HepG2 (cell line): ENCODE measurements at regions not wholly inside any gene's neighbourhood (a gene's known extent, or its start where the extent isn't known, plus 50 kb on each side); places are given as distances from the start of the nearest gene placed in this dataset.

ENCODE experiments used
- ATAC-seq: fragments of 200-7000 bp; cut with Tn5 transposase; 3 replicates; pipeline ENCODE4 v1.9.1; 2020; ENCODE audit warnings: mild to moderate bottlenecking, moderate library complexity
- BruUV-seq: library from RNA; stranded (reverse); fragments of 400-500 nt; replicated peaks from 2 replicates; lab custom pipeline; 2021; lab: Mats Ljungman, UMichigan
- CTCF ChIA-PET: fragments of 300-600 bp; formaldehyde crosslinking; extraction: SDS; loops from one replicate; lab custom pipeline; 2021; ENCODE audit warnings: low total read pairs, inconsistent platforms, low intra/inter-chr PET ratio; lab: Yijun Ruan, JAX
- POLR2A ChIA-PET: fragments of 350-600 bp; sonication (Branson Sonifier 250); formaldehyde crosslinking; loops from one replicate; lab custom pipeline; 2020; ENCODE audit warnings: antibody characterized with exemption, inconsistent platforms; lab: Yijun Ruan, JAX
- DNase-seq: peaks from one replicate; pipeline ENCODE4 v3.0.0-alpha.2; 2015; ENCODE audit warnings: low spot score
- FAIRE-seq: peaks from 3 replicates; lab custom pipeline; 2011; peaks lifted over from hg19 to GRCh38; lab: Jason Lieb, UNC
- H2AFZ ChIP-seq: one replicate; pipeline ENCODE4 v1.6.1; 2011; ENCODE audit warnings: low read length, inconsistent platforms
- H3K27ac ChIP-seq: fragments of 300-600 bp; 3 replicates; pipeline ENCODE4 v1.8.0; 2011; ENCODE audit warnings: mixed run types, mild to moderate bottlenecking, mixed read lengths, low read length, inconsistent platforms; ENCODE audit not compliant: insufficient read depth; ENCODE audit errors: extremely low read length
- H3K27me3 ChIP-seq, 2 experiments: fragments of 200-600 bp in 1 of 2; 2 replicates in 1 of 2; 3 replicates in 1 of 2; pipeline versions ENCODE4 v1.6.0 to v1.8.0; 2011; ENCODE audit warnings: low read length in 2 of 2, mild to moderate bottlenecking in 2 of 2, moderate library complexity in 2 of 2, inconsistent platforms in 1 of 2; ENCODE audit not compliant: insufficient read depth in 2 of 2, control insufficient read depth in 1 of 2
- H3K36me3 ChIP-seq, 2 experiments: fragments of 200-600 bp in 1 of 2; replicated peaks in 1 of 2; 2 replicates in 1 of 2; 3 replicates in 1 of 2; pipeline versions ENCODE4 v1.5.1 to v1.8.0; 2011; ENCODE audit warnings: low read length in 2 of 2, inconsistent platforms in 1 of 2; ENCODE audit not compliant: insufficient read depth in 2 of 2, control insufficient read depth in 1 of 2
- H3K4me1 ChIP-seq: 2 replicates; pipeline ENCODE4 v1.5.1; 2012; ENCODE audit warnings: low read length, inconsistent platforms; ENCODE audit not compliant: insufficient read depth
- H3K4me2 ChIP-seq: 2 replicates; pipeline ENCODE4 v1.6.0; 2011; ENCODE audit warnings: low read depth, low read length, inconsistent platforms
- H3K4me3 ChIP-seq, 3 experiments: fragments of 200-600 bp in 1 of 3; sonication (generic), shearing (Covaris generic) in 1 of 3; replicated peaks in 1 of 3; 2 replicates each; pipeline ENCODE4 v1.5.1; 2011 to 2016; ENCODE audit warnings: low read length in 3 of 3, inconsistent platforms in 2 of 3, low read depth in 2 of 3, mild to moderate bottlenecking in 2 of 3, control low read depth in 1 of 3, mixed read lengths in 1 of 3; ENCODE audit not compliant: insufficient read depth in 1 of 3
- H3K79me2 ChIP-seq: one replicate; pipeline ENCODE4 v1.6.1; 2011; ENCODE audit warnings: low read length, inconsistent platforms; ENCODE audit not compliant: insufficient read depth
- H3K9ac ChIP-seq: 2 replicates; pipeline ENCODE4 v1.6.0; 2011; ENCODE audit warnings: mild to moderate bottlenecking, low read depth, low read length, inconsistent platforms; ENCODE audit not compliant: insufficient read depth
- H3K9me3 ChIP-seq: 2 replicates; pipeline ENCODE4 v1.5.1; 2012; ENCODE audit warnings: mild to moderate bottlenecking, low read length
- H4K20me1 ChIP-seq: 2 replicates; pipeline ENCODE4 v1.6.0; 2011; ENCODE audit warnings: inconsistent platforms, mild to moderate bottlenecking, low read length, moderate library complexity; ENCODE audit not compliant: insufficient read depth
- DR1 ChIP-seq: sonication (generic); formaldehyde crosslinking; IDR thresholded peaks from 2 replicates; pipeline ENCODE4 v1.8.0; 2021; ENCODE audit warnings: mild to moderate bottlenecking, missing genetic modification reagents, inconsistent platforms
- ELF3 ChIP-seq: IDR thresholded peaks from 2 replicates; pipeline ENCODE4 v1.6.1; 2016; ENCODE audit warnings: missing genetic modification reagents, missing compliant biosample characterization
- EP300 ChIP-seq, 3 experiments: sonication (generic) in 1 of 3; formaldehyde crosslinking in 1 of 3; IDR thresholded peaks; 2 replicates each; pipeline versions ENCODE4 v1.5.1 to v1.6.1; 2011 to 2020; ENCODE audit warnings: low read depth in 2 of 3, low read length in 2 of 3, borderline replicate concordance in 1 of 3, improper control_type of control experiment in 1 of 3, mild to moderate bottlenecking in 1 of 3, missing genetic modification reagents in 1 of 3, moderate library complexity in 1 of 3
- FOSL2 ChIP-seq: sonication (generic); formaldehyde crosslinking; IDR thresholded peaks from 2 replicates; pipeline ENCODE4 v1.4.0; 2020; ENCODE audit warnings: missing genetic modification reagents
- FOXA3 ChIP-seq: IDR thresholded peaks from 2 replicates; pipeline ENCODE4 v1.6.1; 2016; ENCODE audit warnings: missing genetic modification reagents, missing compliant biosample characterization
- HNF4A ChIP-seq: sonication (generic); formaldehyde crosslinking; IDR thresholded peaks from 2 replicates; pipeline ENCODE4 v1.4.0; 2020; ENCODE audit warnings: missing genetic modification reagents
- JUN ChIP-seq: sonication (generic); formaldehyde crosslinking; IDR thresholded peaks from 2 replicates; pipeline ENCODE4 v1.4.0; 2020; ENCODE audit warnings: mild to moderate bottlenecking, missing genetic modification reagents
- MAFF ChIP-seq: IDR thresholded peaks from 2 replicates; pipeline ENCODE4 v1.6.1; 2011; ENCODE audit warnings: low read depth, low read length, improper control_type of control experiment
- MAFK ChIP-seq, 2 experiments: IDR thresholded peaks in 1 of 2; conservative IDR thresholded peaks in 1 of 2; 2 replicates each; pipeline ENCODE4 v1.6.1; 2011; ENCODE audit warnings: improper control_type of control experiment in 2 of 2, low read length in 2 of 2
- MIER2 ChIP-seq: IDR thresholded peaks from 2 replicates; pipeline ENCODE4 v1.6.1; 2016; ENCODE audit warnings: missing biosample characterization, missing genetic modification reagents
- TBX2 ChIP-seq: sonication (generic); formaldehyde crosslinking; IDR thresholded peaks from 2 replicates; pipeline ENCODE4 v1.5.0; 2020; ENCODE audit warnings: missing genetic modification reagents, mild to moderate bottlenecking, borderline replicate concordance
- TBX3 ChIP-seq: fragments of 450-650 bp; IDR thresholded peaks from 2 replicates; pipeline ENCODE4 v1.6.1; 2017; ENCODE audit warnings: antibody characterized with exemption, mild to moderate bottlenecking, inconsistent platforms, borderline replicate concordance
- ZNF563 ChIP-seq: sonication (generic); formaldehyde crosslinking; IDR thresholded peaks from 2 replicates; pipeline ENCODE4 v1.8.0; 2022; ENCODE audit warnings: mild to moderate bottlenecking, moderate library complexity, missing genetic modification reagents
- ZNF83 ChIP-seq: sonication (generic); formaldehyde crosslinking; IDR thresholded peaks from 2 replicates; pipeline ENCODE4 v1.4.0; 2020; ENCODE audit warnings: missing genetic modification reagents, mild to moderate bottlenecking, borderline replicate concordance
- WGBS: methylation state at CpG from one replicate; pipeline ENCODE4 v1.1.6; 2017; ENCODE audit warnings: low lambda C conversion rate; 5-methylcytosine and 5-hydroxymethylcytosine counted together
- in situ Hi-C: cut with HindIII; loops from 2 replicates; pipeline ENCODE4 v1.10.0; 2017; ENCODE audit warnings: low pct_unique_long_range_greater_than_20kb; ENCODE audit not compliant: extremely low pct_ligation_motif_present
- intact Hi-C: fragments of 100-400 bp; cut with micrococcal nuclease; formaldehyde crosslinking; loops from one replicate; pipeline ENCODE4 v1.10.0; 2022; ENCODE audit not compliant: unreplicated experiment
- TF ChIP-seq, protein P1 (sequence below): sonication (generic); formaldehyde crosslinking; IDR thresholded peaks from 2 replicates; pipeline ENCODE4 v1.8.1; 2022; ENCODE audit warnings: mild to moderate bottlenecking, missing genetic modification reagents
- TF ChIP-seq, protein P2 (sequence below): sonication (generic); formaldehyde crosslinking; IDR thresholded peaks from 2 replicates; pipeline ENCODE4 v1.9.0; 2021; ENCODE audit warnings: mild to moderate bottlenecking, missing genetic modification reagents

- TF ChIP-seq, protein P1, sequence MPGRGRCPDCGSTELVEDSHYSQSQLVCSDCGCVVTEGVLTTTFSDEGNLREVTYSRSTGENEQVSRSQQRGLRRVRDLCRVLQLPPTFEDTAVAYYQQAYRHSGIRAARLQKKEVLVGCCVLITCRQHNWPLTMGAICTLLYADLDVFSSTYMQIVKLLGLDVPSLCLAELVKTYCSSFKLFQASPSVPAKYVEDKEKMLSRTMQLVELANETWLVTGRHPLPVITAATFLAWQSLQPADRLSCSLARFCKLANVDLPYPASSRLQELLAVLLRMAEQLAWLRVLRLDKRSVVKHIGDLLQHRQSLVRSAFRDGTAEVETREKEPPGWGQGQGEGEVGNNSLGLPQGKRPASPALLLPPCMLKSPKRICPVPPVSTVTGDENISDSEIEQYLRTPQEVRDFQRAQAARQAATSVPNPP (CRISPR knock-in tag) = no peak
Measured at GRCh38 chr12:67427336-67427735, 158.2 kb downstream of the CAND1 start (continued).

- H3K27ac ChIP-seq = peak overlapping the region; percentile 34
- H2AFZ ChIP-seq = no peak overlapping the region
- no peaks in the 10 kb centered on the region for H4K20me1 ChIP-seq
- FAIRE-seq (peak; percentile 4), DNase-seq (peak; percentile 24), ATAC-seq (peak; percentile 84)
- H3K79me2 ChIP-seq = no peaks in the 10 kb centered on the region
- H3K27me3 ChIP-seq = no peaks in the 10 kb centered on the region
- H3K9me3 ChIP-seq = no peaks in the 10 kb centered on the region
- ChIA-PET POLR2A (no interaction called here), CTCF (no interaction called here)
- 2% methylated on average over 2 of the region's 2 CpGs for WGBS
- no peaks in the 10 kb centered on the region for H3K36me3 ChIP-seq
- in situ Hi-C loops (no loop called here), intact Hi-C loops (no loop called here)
- H3K4me3 ChIP-seq = 0 out of 6 replicates have a peak overlapping the region, but pooled peaks of 1 of the 3 experiments have one; percentile 9
- H3K9ac ChIP-seq = no peak overlapping the region
- no TSS peak for BruUV-seq
- H3K4me1 ChIP-seq = peaks cover 45% of the 10 kb centered on the region
- peak overlapping the region; percentile 53 for H3K4me2 ChIP-seq
- no peak for TF ChIP-seq ZNF83 (CRISPR knock-in tag)
- peak; percentile 51; the same call in 1 of the 2 replicates for TF ChIP-seq TBX3
- TF ChIP-seq FOXA3 (CRISPR knock-in tag) = peak; percentile 49; the same call in 1 of the 2 replicates
- TF ChIP-seq MAFK (conservative IDR thresholded peaks at IDR 0.05 in 1 of 2, IDR thresholded peaks at IDR 0.05 in 1 of 2; ENCODE audit: low read length in 2 of 2) = peak in 1 of 2 experiments; percentile 37; a peak in 1 of 4 replicates
- no peak for TF ChIP-seq MIER2
- TF ChIP-seq ZNF563 (CRISPR knock-in tag) = no peak
- TF ChIP-seq, protein P2, sequence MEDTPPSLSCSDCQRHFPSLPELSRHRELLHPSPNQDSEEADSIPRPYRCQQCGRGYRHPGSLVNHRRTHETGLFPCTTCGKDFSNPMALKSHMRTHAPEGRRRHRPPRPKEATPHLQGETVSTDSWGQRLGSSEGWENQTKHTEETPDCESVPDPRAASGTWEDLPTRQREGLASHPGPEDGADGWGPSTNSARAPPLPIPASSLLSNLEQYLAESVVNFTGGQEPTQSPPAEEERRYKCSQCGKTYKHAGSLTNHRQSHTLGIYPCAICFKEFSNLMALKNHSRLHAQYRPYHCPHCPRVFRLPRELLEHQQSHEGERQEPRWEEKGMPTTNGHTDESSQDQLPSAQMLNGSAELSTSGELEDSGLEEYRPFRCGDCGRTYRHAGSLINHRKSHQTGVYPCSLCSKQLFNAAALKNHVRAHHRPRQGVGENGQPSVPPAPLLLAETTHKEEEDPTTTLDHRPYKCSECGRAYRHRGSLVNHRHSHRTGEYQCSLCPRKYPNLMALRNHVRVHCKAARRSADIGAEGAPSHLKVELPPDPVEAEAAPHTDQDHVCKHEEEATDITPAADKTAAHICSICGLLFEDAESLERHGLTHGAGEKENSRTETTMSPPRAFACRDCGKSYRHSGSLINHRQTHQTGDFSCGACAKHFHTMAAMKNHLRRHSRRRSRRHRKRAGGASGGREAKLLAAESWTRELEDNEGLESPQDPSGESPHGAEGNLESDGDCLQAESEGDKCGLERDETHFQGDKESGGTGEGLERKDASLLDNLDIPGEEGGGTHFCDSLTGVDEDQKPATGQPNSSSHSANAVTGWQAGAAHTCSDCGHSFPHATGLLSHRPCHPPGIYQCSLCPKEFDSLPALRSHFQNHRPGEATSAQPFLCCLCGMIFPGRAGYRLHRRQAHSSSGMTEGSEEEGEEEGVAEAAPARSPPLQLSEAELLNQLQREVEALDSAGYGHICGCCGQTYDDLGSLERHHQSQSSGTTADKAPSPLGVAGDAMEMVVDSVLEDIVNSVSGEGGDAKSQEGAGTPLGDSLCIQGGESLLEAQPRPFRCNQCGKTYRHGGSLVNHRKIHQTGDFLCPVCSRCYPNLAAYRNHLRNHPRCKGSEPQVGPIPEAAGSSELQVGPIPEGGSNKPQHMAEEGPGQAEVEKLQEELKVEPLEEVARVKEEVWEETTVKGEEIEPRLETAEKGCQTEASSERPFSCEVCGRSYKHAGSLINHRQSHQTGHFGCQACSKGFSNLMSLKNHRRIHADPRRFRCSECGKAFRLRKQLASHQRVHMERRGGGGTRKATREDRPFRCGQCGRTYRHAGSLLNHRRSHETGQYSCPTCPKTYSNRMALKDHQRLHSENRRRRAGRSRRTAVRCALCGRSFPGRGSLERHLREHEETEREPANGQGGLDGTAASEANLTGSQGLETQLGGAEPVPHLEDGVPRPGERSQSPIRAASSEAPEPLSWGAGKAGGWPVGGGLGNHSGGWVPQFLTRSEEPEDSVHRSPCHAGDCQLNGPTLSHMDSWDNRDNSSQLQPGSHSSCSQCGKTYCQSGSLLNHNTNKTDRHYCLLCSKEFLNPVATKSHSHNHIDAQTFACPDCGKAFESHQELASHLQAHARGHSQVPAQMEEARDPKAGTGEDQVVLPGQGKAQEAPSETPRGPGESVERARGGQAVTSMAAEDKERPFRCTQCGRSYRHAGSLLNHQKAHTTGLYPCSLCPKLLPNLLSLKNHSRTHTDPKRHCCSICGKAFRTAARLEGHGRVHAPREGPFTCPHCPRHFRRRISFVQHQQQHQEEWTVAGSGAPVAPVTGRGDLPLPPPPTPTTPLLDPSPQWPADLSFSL (CRISPR knock-in tag) = no peak
- TF ChIP-seq TBX2 (CRISPR knock-in tag) = peak; percentile 16; the same call in 1 of the 2 replicates
- TF ChIP-seq JUN (CRISPR knock-in tag) = peak; percentile 69; the same call in 1 of the 2 replicates
- TF ChIP-seq HNF4A = peak; percentile 30; the same call in 1 of the 2 replicates
- no peak for TF ChIP-seq DR1
- TF ChIP-seq MAFF = 0 out of 2 replicates have a peak, but pooled peaks have one; percentile 16
- TF ChIP-seq EP300 (IDR thresholded peaks at IDR 0.05; ENCODE audit: low read depth in 2 of 2, low read length in 2 of 2) = peak in 1 of 2 experiments; percentile 32; a peak in 1 of 4 replicates
- no peak for TF ChIP-seq EP300 (CRISPR knock-in tag; IDR thresholded peaks at IDR 0.05; ENCODE audit: borderline replicate concordance)
- TF ChIP-seq ELF3 = peak; percentile 78
- peak; percentile 70 for TF ChIP-seq FOSL2
Measured at GRCh38 chr12:67428431-67428830, 159.3 kb downstream of the CAND1 start.
